ENCODE measurements at regions not wholly inside any gene's neighbourhood (a gene's known extent, or its start where the extent isn't known, plus 50 kb on each side); places are given as distances from the start of the nearest gene placed in this dataset.

GRCh38 chr22:46055911-46056545, 79.1 kb upstream of the WNT7B start:
- Histone ChIP-seq H3K9ac (ENCODE audit: low read depth, low read length, poor library complexity) (no peak overlapping the region), H4K8ac (ENCODE audit: low read depth, low read length) (no peak overlapping the region), H2AK5ac (ENCODE audit: low read depth, low read length) (no peak overlapping the region), H3K27me3 (ENCODE audit: control insufficient read depth in 3 of 3, insufficient read depth in 3 of 3, low read depth in 1 of 3, low read length in 3 of 3) (peaks cover 18 to 95% (median 86%) of the 10 kb centered on the region in 3 experiments), H3K79me1 (ENCODE audit: low read depth, low read length) (no peaks in the 10 kb centered on the region), H3K14ac (ENCODE audit: low read length) (peak overlapping the region; percentile 17), H3K9me3 (replicated peaks in 1 of 2; ENCODE audit: control insufficient read depth in 2 of 2, insufficient read depth in 1 of 2, low read depth in 1 of 2, low read length in 2 of 2) (no peaks in the 10 kb centered on the region), H2BK12ac (ENCODE audit: low read length) (no peak overlapping the region), H3K36me3 (replicated peaks in 1 of 2; ENCODE audit: control insufficient read depth in 2 of 2, insufficient read depth in 2 of 2, low read length in 2 of 2) (no peaks in the 10 kb centered on the region), H2BK120ac (ENCODE audit: low read depth, low read length) (no peak overlapping the region), H3K4me2 (ENCODE audit: insufficient read depth, low read length, poor library complexity, severe bottlenecking) (no peak overlapping the region), H3K4me1 (ENCODE audit: control insufficient read depth in 2 of 2, insufficient read depth in 1 of 2, low read depth in 1 of 2, low read length in 2 of 2) (peaks cover 0 to 1% of the 10 kb centered on the region in 2 donors), H4K91ac (ENCODE audit: low read depth, low read length, poor library complexity) (no peak overlapping the region), H3K27ac (replicated peaks; ENCODE audit: low read length) (no peak overlapping the region), H2BK5ac (ENCODE audit: low read length) (no peak overlapping the region), H3K18ac (ENCODE audit: low read length) (no peak overlapping the region), H3K23ac (ENCODE audit: low read depth, low read length, poor library complexity) (peak overlapping the region; percentile 77), H3K4me3 (ENCODE audit: low read length in 2 of 2) (no peak overlapping the region), H2AFZ (ENCODE audit: low read length) (no peak overlapping the region), H2BK15ac (ENCODE audit: low read length) (no peak overlapping the region), H3K4ac (ENCODE audit: low read length) (no peak overlapping the region)
- no CpG with 5 or more reads among the region's 19 CpGs for WGBS, 2 donors (ENCODE audit: extremely low coverage in 2 of 2, insufficient read length in 2 of 2, insufficient replicate concordance in 1 of 2)
- no peak for DNase-seq (ENCODE audit: low spot score)

DNA sequence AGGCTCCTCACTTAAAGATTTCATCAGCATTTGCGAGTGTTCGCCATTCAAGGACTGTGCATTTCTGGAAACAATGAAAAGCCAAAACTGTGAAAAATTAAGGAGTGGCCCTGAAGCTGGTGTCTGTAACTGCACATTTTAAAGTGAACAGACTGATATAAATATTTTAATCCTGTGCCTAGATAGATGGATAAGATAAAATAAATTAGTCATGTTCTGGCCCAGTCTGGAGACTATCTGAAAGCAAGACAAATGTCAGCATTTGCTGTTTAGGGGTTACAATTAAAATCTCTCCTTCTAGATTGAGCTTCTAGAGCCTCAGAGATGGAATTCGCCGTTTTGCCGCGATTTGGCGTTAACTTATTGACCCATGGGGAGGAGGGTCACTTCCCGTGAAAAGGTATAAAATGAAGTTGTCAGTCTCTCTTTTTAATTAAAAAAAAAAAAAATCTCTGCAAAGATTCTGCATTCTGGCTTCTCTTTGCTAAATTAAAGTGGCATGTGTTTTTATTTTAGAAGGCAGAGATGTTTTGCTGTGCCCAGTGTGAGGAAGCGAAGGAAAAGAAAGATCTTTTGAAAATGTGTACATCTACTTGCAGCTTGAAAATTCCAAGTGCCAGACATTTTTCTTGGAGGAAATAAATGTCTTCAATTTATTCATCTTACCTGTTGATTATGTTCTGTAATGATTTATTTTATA, 79.7 kb upstream of the WNT7B start:
- Histone ChIP-seq H4K91ac (ENCODE audit: low read depth, low read length, poor library complexity) (no peak overlapping the region), H3K79me1 (ENCODE audit: low read depth, low read length) (no peaks in the 10 kb centered on the region), H2BK15ac (ENCODE audit: low read length) (no peak overlapping the region), H2AFZ (ENCODE audit: low read length) (no peak overlapping the region), H2BK120ac (ENCODE audit: low read depth, low read length) (no peak overlapping the region), H3K4me3 (ENCODE audit: low read length in 2 of 2) (no peak overlapping the region), H2BK5ac (ENCODE audit: low read length) (no peak overlapping the region), H4K8ac (ENCODE audit: low read depth, low read length) (no peak overlapping the region), H3K23ac (ENCODE audit: low read depth, low read length, poor library complexity) (no peak overlapping the region), H3K9ac (ENCODE audit: low read depth, low read length, poor library complexity) (no peak overlapping the region), H3K27ac (replicated peaks; ENCODE audit: low read length) (no peak overlapping the region), H3K36me3 (replicated peaks in 1 of 2; ENCODE audit: control insufficient read depth in 2 of 2, insufficient read depth in 2 of 2, low read length in 2 of 2) (no peaks in the 10 kb centered on the region), H2AK5ac (ENCODE audit: low read depth, low read length) (no peak overlapping the region), H3K4ac (ENCODE audit: low read length) (no peak overlapping the region), H3K4me1 (ENCODE audit: control insufficient read depth in 2 of 2, insufficient read depth in 1 of 2, low read depth in 1 of 2, low read length in 2 of 2) (peaks cover 0 to 3% of the 10 kb centered on the region in 2 donors), H3K27me3 (ENCODE audit: control insufficient read depth in 3 of 3, insufficient read depth in 3 of 3, low read depth in 1 of 3, low read length in 3 of 3) (peaks cover 19 to 95% (median 81%) of the 10 kb centered on the region in 3 experiments), H3K14ac (ENCODE audit: low read length) (no peak overlapping the region), H3K4me2 (ENCODE audit: insufficient read depth, low read length, poor library complexity, severe bottlenecking) (no peak overlapping the region), H3K9me3 (replicated peaks in 1 of 2; ENCODE audit: control insufficient read depth in 2 of 2, insufficient read depth in 1 of 2, low read depth in 1 of 2, low read length in 2 of 2) (no peaks in the 10 kb centered on the region), H3K18ac (ENCODE audit: low read length) (no peak overlapping the region), H2BK12ac (ENCODE audit: low read length) (no peak overlapping the region)
- WGBS, 2 donors (ENCODE audit: extremely low coverage in 2 of 2, insufficient read length in 2 of 2, insufficient replicate concordance in 1 of 2) = no CpG with 5 or more reads among the region's 9 CpGs
- no peak for DNase-seq (ENCODE audit: low spot score)

DNA sequence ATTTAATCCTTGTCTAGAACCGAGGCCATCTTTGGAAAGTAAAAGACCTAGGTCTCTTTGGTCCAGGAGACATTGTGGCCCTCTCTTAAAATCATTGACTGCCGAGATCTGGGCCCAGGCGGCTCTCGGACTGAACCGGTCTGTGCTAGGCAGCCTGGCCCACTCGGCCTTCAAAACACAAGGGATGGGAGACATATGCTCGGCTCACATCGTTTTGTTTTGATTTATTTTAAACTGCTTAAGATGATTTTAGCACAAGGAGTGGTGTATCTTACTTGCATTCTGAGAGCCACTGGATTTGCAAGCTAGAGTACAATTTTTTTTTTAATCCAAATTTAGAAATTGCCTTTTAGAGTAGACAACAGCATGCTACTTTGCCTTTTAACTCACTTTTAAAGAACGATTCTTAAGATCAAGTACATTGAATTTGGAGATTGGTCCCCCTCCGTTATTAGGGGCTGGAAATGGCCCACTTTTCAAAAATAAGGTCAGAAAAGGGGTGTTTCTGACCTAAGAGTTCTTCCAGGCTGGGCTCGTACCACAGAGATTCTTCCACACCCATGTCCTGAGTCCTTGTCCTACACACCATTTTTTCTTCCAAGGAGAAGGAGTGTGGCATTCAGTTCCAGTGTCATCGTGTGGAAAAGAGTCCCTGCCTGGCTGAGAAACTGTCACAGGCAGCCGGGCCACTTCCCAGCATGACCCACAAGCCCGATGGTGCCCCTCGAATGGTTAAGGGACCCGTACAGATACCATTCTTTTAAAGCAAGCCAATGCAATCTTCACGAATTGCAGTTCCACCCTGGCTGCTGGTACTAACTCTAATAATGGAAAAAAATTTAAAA, 80.5 kb upstream of the WNT7B start:
- H3K27me3 ChIP-seq (ENCODE audit: control insufficient read depth in 3 of 3, insufficient read depth in 3 of 3, low read depth in 1 of 3, low read length in 3 of 3) = peaks cover 26 to 95% (median 81%) of the 10 kb centered on the region in 3 experiments
- no peak overlapping the region for H3K18ac ChIP-seq (ENCODE audit: low read length)
- no CpG with 5 or more reads among the region's 17 CpGs for WGBS, 2 donors (ENCODE audit: extremely low coverage in 2 of 2, insufficient read length in 2 of 2, insufficient replicate concordance in 1 of 2)
- H3K4me2 ChIP-seq (ENCODE audit: insufficient read depth, low read length, poor library complexity, severe bottlenecking) = no peak overlapping the region
- no peak overlapping the region for H2AK5ac ChIP-seq (ENCODE audit: low read depth, low read length)
- no peak overlapping the region for H2BK12ac ChIP-seq (ENCODE audit: low read length)
- no peak overlapping the region for H2BK120ac ChIP-seq (ENCODE audit: low read depth, low read length)
- no peak overlapping the region for H2AFZ ChIP-seq (ENCODE audit: low read length)
- H3K27ac ChIP-seq (replicated peaks; ENCODE audit: low read length) = no peak overlapping the region
- H3K36me3 ChIP-seq (replicated peaks in 1 of 2; ENCODE audit: control insufficient read depth in 2 of 2, insufficient read depth in 2 of 2, low read length in 2 of 2) = no peaks in the 10 kb centered on the region
- H3K4me3 ChIP-seq (ENCODE audit: low read length in 2 of 2) = no peak overlapping the region
- H4K91ac ChIP-seq (ENCODE audit: low read depth, low read length, poor library complexity) = no peak overlapping the region
- H2BK15ac ChIP-seq (ENCODE audit: low read length) = no peak overlapping the region
- no peak overlapping the region for H3K4ac ChIP-seq (ENCODE audit: low read length)
- no peak for DNase-seq (ENCODE audit: low spot score)
- H3K79me1 ChIP-seq (ENCODE audit: low read depth, low read length) = no peaks in the 10 kb centered on the region
- no peak overlapping the region for H3K9ac ChIP-seq (ENCODE audit: low read depth, low read length, poor library complexity)
- no peak overlapping the region for H3K14ac ChIP-seq (ENCODE audit: low read length)
- H3K23ac ChIP-seq (ENCODE audit: low read depth, low read length, poor library complexity) = no peak overlapping the region
- H3K4me1 ChIP-seq (ENCODE audit: control insufficient read depth in 2 of 2, insufficient read depth in 1 of 2, low read depth in 1 of 2, low read length in 2 of 2) = peaks cover 0 to 3% of the 10 kb centered on the region in 2 donors
- no peaks in the 10 kb centered on the region for H3K9me3 ChIP-seq (replicated peaks in 1 of 2; ENCODE audit: control insufficient read depth in 2 of 2, insufficient read depth in 1 of 2, low read depth in 1 of 2, low read length in 2 of 2)
- no peak overlapping the region for H4K8ac ChIP-seq (ENCODE audit: low read depth, low read length)
- no peak overlapping the region for H2BK5ac ChIP-seq (ENCODE audit: low read length)

- no peak overlapping the region for H3K9ac ChIP-seq (ENCODE audit: low read depth, low read length, poor library complexity)
- H3K18ac ChIP-seq (ENCODE audit: low read length) = no peak overlapping the region
- no peaks in the 10 kb centered on the region for H3K9me3 ChIP-seq (replicated peaks in 1 of 2; ENCODE audit: control insufficient read depth in 2 of 2, insufficient read depth in 1 of 2, low read depth in 1 of 2, low read length in 2 of 2)
- no peak overlapping the region for H2BK5ac ChIP-seq (ENCODE audit: low read length)
- H2AFZ ChIP-seq (ENCODE audit: low read length) = no peak overlapping the region
- no peaks in the 10 kb centered on the region for H3K36me3 ChIP-seq (replicated peaks in 1 of 2; ENCODE audit: control insufficient read depth in 2 of 2, insufficient read depth in 2 of 2, low read length in 2 of 2)
- H3K23ac ChIP-seq (ENCODE audit: low read depth, low read length, poor library complexity) = no peak overlapping the region
- H2AK5ac ChIP-seq (ENCODE audit: low read depth, low read length) = no peak overlapping the region
- no peak overlapping the region for H3K27ac ChIP-seq (replicated peaks; ENCODE audit: low read length)
- H3K79me1 ChIP-seq (ENCODE audit: low read depth, low read length) = no peaks in the 10 kb centered on the region
- H2BK120ac ChIP-seq (ENCODE audit: low read depth, low read length) = no peak overlapping the region
- H4K91ac ChIP-seq (ENCODE audit: low read depth, low read length, poor library complexity) = no peak overlapping the region
- peaks cover 31 to 95% (median 81%) of the 10 kb centered on the region in 3 experiments for H3K27me3 ChIP-seq (ENCODE audit: control insufficient read depth in 3 of 3, insufficient read depth in 3 of 3, low read depth in 1 of 3, low read length in 3 of 3)
- H3K4me2 ChIP-seq (ENCODE audit: insufficient read depth, low read length, poor library complexity, severe bottlenecking) = no peak overlapping the region
- DNase-seq (ENCODE audit: low spot score) = no peak
- whole genome bisulfite sequencing, 2 donors (ENCODE audit: extremely low coverage in 2 of 2, insufficient read length in 2 of 2, insufficient replicate concordance in 1 of 2) = no CpG with 5 or more reads among the region's 6 CpGs
- no peak overlapping the region for H3K4ac ChIP-seq (ENCODE audit: low read length)
- H2BK12ac ChIP-seq (ENCODE audit: low read length) = no peak overlapping the region
- H3K14ac ChIP-seq (ENCODE audit: low read length) = no peak overlapping the region
- H3K4me3 ChIP-seq (ENCODE audit: low read length in 2 of 2) = no peak overlapping the region
- no peak overlapping the region for H4K8ac ChIP-seq (ENCODE audit: low read depth, low read length)
- no peak overlapping the region for H2BK15ac ChIP-seq (ENCODE audit: low read length)
- peaks cover 0 to 3% of the 10 kb centered on the region in 2 donors for H3K4me1 ChIP-seq (ENCODE audit: control insufficient read depth in 2 of 2, insufficient read depth in 1 of 2, low read depth in 1 of 2, low read length in 2 of 2)
Observed at GRCh38 chr22:46058091-46058420, 81.1 kb upstream of the WNT7B start.
